ENCODE measurements at regions not wholly inside any gene's neighbourhood (a gene's known extent, or its start where the extent isn't known, plus 50 kb on each side); places are given as distances from the start of the nearest gene placed in this dataset.

GRCh38 chr20:21003902-21004301 is 102.3 kb downstream of the LINC00237 start:
- H3K4me1 ChIP-seq (ENCODE audit: control insufficient read depth, insufficient read depth, low read depth, low read length) = no peaks in the 10 kb centered on the region
- H4K91ac ChIP-seq (ENCODE audit: low read length) = no peak overlapping the region
- H2BK120ac ChIP-seq (ENCODE audit: low read depth, low read length) = no peak overlapping the region
- H3K4ac ChIP-seq (ENCODE audit: low read depth in 1 of 2, low read length in 2 of 2) = no peak overlapping the region
- no peaks in the 10 kb centered on the region for H3K36me3 ChIP-seq (ENCODE audit: control insufficient read depth in 1 of 2, insufficient read depth in 2 of 2, low read depth in 1 of 2, low read length in 2 of 2)
- no peak overlapping the region for H2AK5ac ChIP-seq (ENCODE audit: low read length, severe bottlenecking)
- H3K23ac ChIP-seq (ENCODE audit: low read length in 2 of 2) = no peak overlapping the region
- H2BK5ac ChIP-seq (ENCODE audit: low read depth, low read length, poor library complexity, severe bottlenecking) = no peak overlapping the region
- no peak overlapping the region for H3K18ac ChIP-seq (ENCODE audit: low read depth in 1 of 2, low read length in 2 of 2)
- H2BK15ac ChIP-seq (ENCODE audit: low read depth, poor library complexity, severe bottlenecking) = no peak overlapping the region
- no peaks in the 10 kb centered on the region for H3K9me3 ChIP-seq (ENCODE audit: control insufficient read depth, low read length)
- no peak overlapping the region for H3K4me3 ChIP-seq (ENCODE audit: insufficient read depth in 1 of 2, low read depth in 1 of 2, low read length in 2 of 2)
- 97% methylated on average over 2 of the region's 2 CpGs for WGBS
- DNase-seq = no peak
- H3K4me2 ChIP-seq (ENCODE audit: low read length, poor library complexity, severe bottlenecking) = no peak overlapping the region
- no peaks in the 10 kb centered on the region for H3K27me3 ChIP-seq (ENCODE audit: control insufficient read depth in 1 of 2, insufficient read depth in 1 of 2, low read length in 2 of 2)
- no peak overlapping the region for H3K27ac ChIP-seq (ENCODE audit: low read length, poor library complexity, severe bottlenecking)
- H4K8ac ChIP-seq (ENCODE audit: low read length) = no peak overlapping the region
- no peak overlapping the region for H3K9ac ChIP-seq (ENCODE audit: low read length)
- H3K14ac ChIP-seq (ENCODE audit: low read length in 2 of 2) = no peak overlapping the region
- no peak overlapping the region for H2BK12ac ChIP-seq (ENCODE audit: low read length in 2 of 2)
- no peak overlapping the region for H2AFZ ChIP-seq (ENCODE audit: low read depth, low read length)
- no peaks in the 10 kb centered on the region for H3K79me1 ChIP-seq (replicated peaks; ENCODE audit: low read length, poor library complexity, severe bottlenecking)

- DNase-seq = no peak
Measured at GRCh38 chr20:21002486-21002885, 103.7 kb downstream of the LINC00237 start.

GRCh38 chr20:20993372-20993771 is 112.8 kb downstream of the LINC00237 start:
- Histone ChIP-seq H3K4me1 (ENCODE audit: control insufficient read depth, insufficient read depth, low read depth, low read length) (no peaks in the 10 kb centered on the region), H4K8ac (ENCODE audit: low read length) (no peak overlapping the region), H3K9me3 (ENCODE audit: control insufficient read depth, low read length) (no peaks in the 10 kb centered on the region), H3K4me3 (ENCODE audit: insufficient read depth in 1 of 2, low read depth in 1 of 2, low read length in 2 of 2) (no peak overlapping the region), H3K23ac (ENCODE audit: low read length in 2 of 2) (no peak overlapping the region), H2AK5ac (ENCODE audit: low read length, severe bottlenecking) (no peak overlapping the region), H3K4me2 (ENCODE audit: low read length, poor library complexity, severe bottlenecking) (no peak overlapping the region), H2BK15ac (ENCODE audit: low read depth, poor library complexity, severe bottlenecking) (no peak overlapping the region), H3K9ac (ENCODE audit: low read length) (no peak overlapping the region), H3K14ac (ENCODE audit: low read length in 2 of 2) (no peak overlapping the region), H3K36me3 (ENCODE audit: control insufficient read depth in 1 of 2, insufficient read depth in 2 of 2, low read depth in 1 of 2, low read length in 2 of 2) (no peaks in the 10 kb centered on the region), H2BK120ac (ENCODE audit: low read depth, low read length) (no peak overlapping the region), H3K27me3 (ENCODE audit: control insufficient read depth in 1 of 2, insufficient read depth in 1 of 2, low read length in 2 of 2) (peaks cover 0 to 4% of the 10 kb centered on the region in 2 experiments), H2BK5ac (ENCODE audit: low read depth, low read length, poor library complexity, severe bottlenecking) (no peak overlapping the region), H3K18ac (ENCODE audit: low read depth in 1 of 2, low read length in 2 of 2) (no peak overlapping the region), H3K79me1 (replicated peaks; ENCODE audit: low read length, poor library complexity, severe bottlenecking) (no peaks in the 10 kb centered on the region), H3K27ac (ENCODE audit: low read length, poor library complexity, severe bottlenecking) (no peak overlapping the region), H2BK12ac (ENCODE audit: low read length in 2 of 2) (no peak overlapping the region), H2AFZ (ENCODE audit: low read depth, low read length) (no peak overlapping the region), H4K91ac (ENCODE audit: low read length) (no peak overlapping the region), H3K4ac (ENCODE audit: low read depth in 1 of 2, low read length in 2 of 2) (no peak overlapping the region)
- WGBS = 87% methylated on average over 12 of the region's 12 CpGs
- no peak for DNase-seq

More at GRCh38 chr20:21002486-21002885, 103.7 kb downstream of the LINC00237 start:
- H3K27me3 ChIP-seq (ENCODE audit: control insufficient read depth in 1 of 2, insufficient read depth in 1 of 2, low read length in 2 of 2) = no peaks in the 10 kb centered on the region
- no peak overlapping the region for H2BK120ac ChIP-seq (ENCODE audit: low read depth, low read length)
- no peak overlapping the region for H3K14ac ChIP-seq (ENCODE audit: low read length in 2 of 2)
- no peak overlapping the region for H2BK15ac ChIP-seq (ENCODE audit: low read depth, poor library complexity, severe bottlenecking)
- H3K4ac ChIP-seq (ENCODE audit: low read depth in 1 of 2, low read length in 2 of 2) = no peak overlapping the region
- no peak overlapping the region for H3K18ac ChIP-seq (ENCODE audit: low read depth in 1 of 2, low read length in 2 of 2)
- no peak overlapping the region for H3K4me3 ChIP-seq (ENCODE audit: insufficient read depth in 1 of 2, low read depth in 1 of 2, low read length in 2 of 2)
- H3K4me1 ChIP-seq (ENCODE audit: control insufficient read depth, insufficient read depth, low read depth, low read length) = no peaks in the 10 kb centered on the region
- H2AK5ac ChIP-seq (ENCODE audit: low read length, severe bottlenecking) = no peak overlapping the region
- no peak overlapping the region for H3K9ac ChIP-seq (ENCODE audit: low read length)
- no peaks in the 10 kb centered on the region for H3K79me1 ChIP-seq (replicated peaks; ENCODE audit: low read length, poor library complexity, severe bottlenecking)
- no peak overlapping the region for H4K91ac ChIP-seq (ENCODE audit: low read length)
- WGBS = 92% methylated on average over 5 of the region's 8 CpGs
- H3K27ac ChIP-seq (ENCODE audit: low read length, poor library complexity, severe bottlenecking) = no peak overlapping the region
- H3K4me2 ChIP-seq (ENCODE audit: low read length, poor library complexity, severe bottlenecking) = no peak overlapping the region
- no peaks in the 10 kb centered on the region for H3K36me3 ChIP-seq (ENCODE audit: control insufficient read depth in 1 of 2, insufficient read depth in 2 of 2, low read depth in 1 of 2, low read length in 2 of 2)
- no peak overlapping the region for H4K8ac ChIP-seq (ENCODE audit: low read length)
- H2AFZ ChIP-seq (ENCODE audit: low read depth, low read length) = no peak overlapping the region
- no peak overlapping the region for H3K23ac ChIP-seq (ENCODE audit: low read length in 2 of 2)
- H2BK5ac ChIP-seq (ENCODE audit: low read depth, low read length, poor library complexity, severe bottlenecking) = no peak overlapping the region
- H2BK12ac ChIP-seq (ENCODE audit: low read length in 2 of 2) = no peak overlapping the region
- no peaks in the 10 kb centered on the region for H3K9me3 ChIP-seq (ENCODE audit: control insufficient read depth, low read length)

- H2AFZ ChIP-seq (ENCODE audit: low read depth, low read length) = no peak overlapping the region
- H3K4me2 ChIP-seq (ENCODE audit: low read length, poor library complexity, severe bottlenecking) = no peak overlapping the region
- H3K18ac ChIP-seq (ENCODE audit: low read depth in 1 of 2, low read length in 2 of 2) = no peak overlapping the region
- no peaks in the 10 kb centered on the region for H3K4me1 ChIP-seq (ENCODE audit: control insufficient read depth, insufficient read depth, low read depth, low read length)
- no peak overlapping the region for H3K4ac ChIP-seq (ENCODE audit: low read depth in 1 of 2, low read length in 2 of 2)
- H3K27me3 ChIP-seq (ENCODE audit: control insufficient read depth in 1 of 2, insufficient read depth in 1 of 2, low read length in 2 of 2) = peaks cover 0 to 4% of the 10 kb centered on the region in 2 experiments
- no peak overlapping the region for H2BK5ac ChIP-seq (ENCODE audit: low read depth, low read length, poor library complexity, severe bottlenecking)
- no peaks in the 10 kb centered on the region for H3K79me1 ChIP-seq (replicated peaks; ENCODE audit: low read length, poor library complexity, severe bottlenecking)
- H3K14ac ChIP-seq (ENCODE audit: low read length in 2 of 2) = no peak overlapping the region
- H3K27ac ChIP-seq (ENCODE audit: low read length, poor library complexity, severe bottlenecking) = no peak overlapping the region
- H2BK120ac ChIP-seq (ENCODE audit: low read depth, low read length) = no peak overlapping the region
- H3K23ac ChIP-seq (ENCODE audit: low read length in 2 of 2) = no peak overlapping the region
- 88% methylated on average over 13 of the region's 15 CpGs for WGBS
- no peaks in the 10 kb centered on the region for H3K9me3 ChIP-seq (ENCODE audit: control insufficient read depth, low read length)
- DNase-seq = no peak
- H4K91ac ChIP-seq (ENCODE audit: low read length) = no peak overlapping the region
- no peaks in the 10 kb centered on the region for H3K36me3 ChIP-seq (ENCODE audit: control insufficient read depth in 1 of 2, insufficient read depth in 2 of 2, low read depth in 1 of 2, low read length in 2 of 2)
- no peak overlapping the region for H2AK5ac ChIP-seq (ENCODE audit: low read length, severe bottlenecking)
- H4K8ac ChIP-seq (ENCODE audit: low read length) = no peak overlapping the region
- no peak overlapping the region for H3K9ac ChIP-seq (ENCODE audit: low read length)
- H3K4me3 ChIP-seq (ENCODE audit: insufficient read depth in 1 of 2, low read depth in 1 of 2, low read length in 2 of 2) = no peak overlapping the region
- no peak overlapping the region for H2BK15ac ChIP-seq (ENCODE audit: low read depth, poor library complexity, severe bottlenecking)
- no peak overlapping the region for H2BK12ac ChIP-seq (ENCODE audit: low read length in 2 of 2)
Measured at GRCh38 chr20:20992686-20993360, 113.3 kb downstream of the LINC00237 start.

All from mesenchymal stem cell (in vitro differentiated cells and primary cell).